HepG2 (cell line): ENCODE measurements at regions not wholly inside any gene's neighbourhood (a gene's known extent, or its start where the extent isn't known, plus 50 kb on each side); places are given as distances from the start of the nearest gene placed in this dataset.

Experiments used
- ARHGAP35 ChIP-seq: sonication (generic); formaldehyde crosslinking; IDR thresholded peaks from 2 replicates; pipeline ENCODE4 v1.9.0; 2022; ENCODE audit warnings: mild to moderate bottlenecking, inconsistent platforms, moderate library complexity, missing genetic modification reagents, borderline replicate concordance
- HDAC1 ChIP-seq: sonication (generic); formaldehyde crosslinking; IDR thresholded peaks from 2 replicates; pipeline ENCODE4 v1.5.1; 2020; ENCODE audit warnings: mild to moderate bottlenecking, missing genetic modification reagents
- HNRNPUL1 ChIP-seq: fragments of 200-400 bp; formaldehyde crosslinking; IDR thresholded peaks from 2 replicates; pipeline ENCODE4 v1.6.1; 2017; ENCODE audit warnings: low read depth, mild to moderate bottlenecking, low read length, moderate library complexity
- KLF15 ChIP-seq: sonication (generic); formaldehyde crosslinking; IDR thresholded peaks from 2 replicates; pipeline ENCODE4 v1.8.1; 2023; ENCODE audit warnings: borderline replicate concordance, mild to moderate bottlenecking, inconsistent platforms, missing genetic modification reagents, mixed read lengths
- MEIS2 ChIP-seq: sonication (generic); formaldehyde crosslinking; IDR thresholded peaks from 2 replicates; pipeline ENCODE4 v1.9.0; 2021; ENCODE audit warnings: mild to moderate bottlenecking, missing genetic modification reagents
- NCOA5 ChIP-seq: sonication (generic); formaldehyde crosslinking; IDR thresholded peaks from 2 replicates; pipeline ENCODE4 v1.4.0; 2020; ENCODE audit warnings: missing genetic modification reagents
- NFIB ChIP-seq: sonication (generic); formaldehyde crosslinking; IDR thresholded peaks from 2 replicates; pipeline ENCODE4 v1.9.0; 2021; ENCODE audit warnings: missing genetic modification reagents, mild to moderate bottlenecking, borderline replicate concordance
- PBX2 ChIP-seq: IDR thresholded peaks from 2 replicates; pipeline ENCODE4 v1.6.1; 2016; ENCODE audit warnings: control low read depth
- RBAK ChIP-seq: sonication (generic); formaldehyde crosslinking; IDR thresholded peaks from 2 replicates; pipeline ENCODE4 v1.5.1; 2020; ENCODE audit warnings: mild to moderate bottlenecking, missing genetic modification reagents
- SRSF9 ChIP-seq: fragments of 200-400 bp; formaldehyde crosslinking; IDR thresholded peaks from 2 replicates; pipeline ENCODE4 v1.6.1; 2018; ENCODE audit warnings: borderline replicate concordance, mild to moderate bottlenecking, low read depth, low read length; ENCODE audit not compliant: insufficient read depth, poor library complexity, severe bottlenecking
- ZBTB10 ChIP-seq: sonication (generic); formaldehyde crosslinking; IDR thresholded peaks from 2 replicates; pipeline ENCODE4 v1.4.0; 2020; ENCODE audit warnings: missing genetic modification reagents, borderline replicate concordance
- ZC3H4 ChIP-seq: sonication (generic); formaldehyde crosslinking; IDR thresholded peaks from 2 replicates; pipeline ENCODE4 v1.4.0; 2020; ENCODE audit warnings: missing genetic modification reagents, borderline replicate concordance
- ZNF251 ChIP-seq: sonication (generic); formaldehyde crosslinking; IDR thresholded peaks from 2 replicates; pipeline ENCODE4 v1.9.0; 2021; ENCODE audit warnings: mild to moderate bottlenecking, missing genetic modification reagents
- ZNF280D ChIP-seq: sonication (generic); formaldehyde crosslinking; IDR thresholded peaks from 2 replicates; pipeline ENCODE4 v1.5.1; 2020; ENCODE audit warnings: mild to moderate bottlenecking, missing genetic modification reagents
- ZNF75D ChIP-seq: sonication (generic); formaldehyde crosslinking; IDR thresholded peaks from 2 replicates; pipeline ENCODE4 v1.8.1; 2023; ENCODE audit warnings: missing genetic modification reagents, mild to moderate bottlenecking, borderline replicate concordance
- TF ChIP-seq, protein P1 (sequence below): sonication (generic); formaldehyde crosslinking; IDR thresholded peaks from 2 replicates; pipeline ENCODE4 v1.4.0; 2020; ENCODE audit warnings: missing genetic modification reagents, borderline replicate concordance
- TF ChIP-seq, protein P2 (sequence below): sonication (generic); formaldehyde crosslinking; IDR thresholded peaks from 2 replicates; pipeline ENCODE4 v1.5.1; 2020; ENCODE audit warnings: mild to moderate bottlenecking, missing genetic modification reagents, borderline replicate concordance

DNA sequence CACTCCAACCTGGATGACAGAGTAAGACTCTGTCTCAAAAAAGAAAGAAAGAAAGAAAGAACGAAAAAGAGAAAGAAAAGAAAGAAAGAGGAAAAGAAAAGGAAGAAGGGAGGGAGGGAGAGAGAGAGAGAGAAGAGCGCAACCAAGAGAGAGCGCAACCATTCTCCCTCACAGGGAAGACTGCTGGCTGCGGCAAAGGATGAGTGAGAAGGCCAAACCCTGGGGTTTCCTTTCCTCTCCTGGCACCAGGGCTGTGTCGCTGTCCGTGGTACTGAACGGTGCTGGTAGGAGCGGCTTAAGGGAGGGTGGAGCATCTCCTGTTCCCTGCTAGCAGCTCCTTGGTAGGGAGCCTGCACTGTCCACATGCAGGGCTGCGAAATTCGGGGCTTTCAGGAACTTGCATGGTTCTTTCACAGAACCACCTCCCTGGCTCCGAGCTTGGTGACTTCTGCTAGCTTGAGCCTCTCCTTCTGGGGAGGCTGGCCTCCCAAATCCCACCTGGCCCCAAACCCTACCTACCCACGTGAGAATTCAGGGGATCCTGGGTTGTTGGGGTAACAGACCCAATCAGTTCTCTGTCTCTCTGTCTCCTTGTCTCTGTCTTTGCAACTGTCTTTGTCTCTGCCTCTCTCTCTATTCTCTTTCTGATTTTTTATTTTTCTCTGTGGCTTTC, 51.1 kb upstream of the ZNRF4 start (continued):
- TF ChIP-seq ZNF280D: no peak
- no peak for TF ChIP-seq NFIB (CRISPR knock-in tag)
- TF ChIP-seq ZBTB10: 0 out of 2 replicates have a peak, but pooled peaks have one; percentile 61
- peak; percentile 87; the same call in 1 of the 2 replicates for TF ChIP-seq MEIS2 (CRISPR knock-in tag)
- no peak for TF ChIP-seq ZC3H4
- TF ChIP-seq HDAC1 (CRISPR knock-in tag): no peak
- no peak for TF ChIP-seq ZNF251 (CRISPR knock-in tag)
- TF ChIP-seq KLF15: peak; percentile 75; the same call in 1 of the 2 replicates
- TF ChIP-seq ARHGAP35 (CRISPR knock-in tag): 0 out of 2 replicates have a peak, but pooled peaks have one; percentile 68
- TF ChIP-seq HNRNPUL1: no peak
- TF ChIP-seq RBAK (CRISPR knock-in tag): no peak
- TF ChIP-seq NCOA5: no peak
- TF ChIP-seq SRSF9: no peak
- TF ChIP-seq, protein P1, sequence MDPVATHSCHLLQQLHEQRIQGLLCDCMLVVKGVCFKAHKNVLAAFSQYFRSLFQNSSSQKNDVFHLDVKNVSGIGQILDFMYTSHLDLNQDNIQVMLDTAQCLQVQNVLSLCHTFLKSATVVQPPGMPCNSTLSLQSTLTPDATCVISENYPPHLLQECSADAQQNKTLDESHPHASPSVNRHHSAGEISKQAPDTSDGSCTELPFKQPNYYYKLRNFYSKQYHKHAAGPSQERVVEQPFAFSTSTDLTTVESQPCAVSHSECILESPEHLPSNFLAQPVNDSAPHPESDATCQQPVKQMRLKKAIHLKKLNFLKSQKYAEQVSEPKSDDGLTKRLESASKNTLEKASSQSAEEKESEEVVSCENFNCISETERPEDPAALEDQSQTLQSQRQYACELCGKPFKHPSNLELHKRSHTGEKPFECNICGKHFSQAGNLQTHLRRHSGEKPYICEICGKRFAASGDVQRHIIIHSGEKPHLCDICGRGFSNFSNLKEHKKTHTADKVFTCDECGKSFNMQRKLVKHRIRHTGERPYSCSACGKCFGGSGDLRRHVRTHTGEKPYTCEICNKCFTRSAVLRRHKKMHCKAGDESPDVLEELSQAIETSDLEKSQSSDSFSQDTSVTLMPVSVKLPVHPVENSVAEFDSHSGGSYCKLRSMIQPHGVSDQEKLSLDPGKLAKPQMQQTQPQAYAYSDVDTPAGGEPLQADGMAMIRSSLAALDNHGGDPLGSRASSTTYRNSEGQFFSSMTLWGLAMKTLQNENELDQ (CRISPR knock-in tag): peak; percentile 95
- TF ChIP-seq PBX2 (CRISPR knock-in tag): no peak
- TF ChIP-seq, protein P2, sequence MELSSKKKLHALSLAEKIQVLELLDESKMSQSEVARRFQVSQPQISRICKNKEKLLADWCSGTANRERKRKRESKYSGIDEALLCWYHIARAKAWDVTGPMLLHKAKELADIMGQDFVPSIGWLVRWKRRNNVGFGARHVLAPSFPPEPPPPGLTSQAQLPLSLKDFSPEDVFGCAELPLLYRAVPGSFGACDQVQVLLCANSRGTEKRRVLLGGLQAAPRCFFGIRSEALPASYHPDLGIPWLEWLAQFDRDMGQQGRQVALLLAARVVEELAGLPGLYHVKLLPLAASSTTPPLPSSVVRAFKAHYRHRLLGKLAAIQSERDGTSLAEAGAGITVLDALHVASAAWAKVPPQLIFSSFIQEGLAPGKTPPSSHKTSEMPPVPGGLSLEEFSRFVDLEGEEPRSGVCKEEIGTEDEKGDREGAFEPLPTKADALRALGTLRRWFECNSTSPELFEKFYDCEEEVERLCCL (CRISPR knock-in tag): no peak; the same call in 1 of the 2 replicates
- TF ChIP-seq ZNF75D (CRISPR knock-in tag): no peak
